Right atrium auricular region (tissue), 2 donors: ENCODE measurements at regions not wholly inside any gene's neighbourhood (a gene's known extent, or its start where the extent isn't known, plus 50 kb on each side); places are given as distances from the start of the nearest gene placed in this dataset.
A peak's percentile ranks its signal among the peaks of the same experiment; 100 is the strongest.
"Not testable (repeated sequence)": the region's sequence is repeated elsewhere in the genome, so short reads cannot be mapped to it uniquely, and the experiment has no call there.

Experiments used
- DNase-seq: peaks from one replicate; pipeline ENCODE4 v3.0.0-alpha.2; 2019; ENCODE audit warnings: low spot score
- H3K27ac ChIP-seq, 2 donors: fragments of 200-600 bp; sonication (generic); 1 replicate in 1 of 2; 2 replicates in 1 of 2; pipeline ENCODE4 v1.5.1; 2016 to 2019
- H3K27me3 ChIP-seq, 2 donors: fragments of 200-600 bp; sonication (generic); one replicate each; pipeline versions ENCODE4 v1.5.1 to v1.6.0; 2017 to 2019
- H3K36me3 ChIP-seq: fragments of 200-600 bp; sonication (generic); one replicate; pipeline ENCODE4 v1.5.1; 2016
- H3K4me1 ChIP-seq, 2 donors: fragments of 200-600 bp; sonication (generic); one replicate each; pipeline versions ENCODE4 v1.5.1 to v1.6.0; 2017 to 2019
- H3K4me3 ChIP-seq, 2 donors: fragments of 200-600 bp; sonication (generic); 1 replicate in 1 of 2; 2 replicates in 1 of 2; pipeline ENCODE4 v1.5.1; 2017 to 2019; ENCODE audit warnings: mild to moderate bottlenecking in 1 of 2, moderate library complexity in 1 of 2
- H3K9me3 ChIP-seq, 2 donors: fragments of 200-600 bp; sonication (generic); one replicate each; pipeline ENCODE4 v1.5.1; 2019
- TF ChIP-seq, protein P1 (sequence below), 2 donors: fragments of 200-600 bp; sonication (generic); IDR thresholded peaks; one replicate each; pipeline ENCODE4 v1.5.1; 2019; ENCODE audit warnings: antibody characterized with exemption in 2 of 2

GRCh38 chr6:163860287-163861081, 446.0 kb downstream of the QKI start:
- Histone ChIP-seq H3K4me1 (peaks cover 0 to 9% of the 10 kb centered on the region in 2 donors), H3K27me3 (no peaks in the 10 kb centered on the region), H3K27ac (no peak overlapping the region), H3K36me3 (no peaks in the 10 kb centered on the region), H3K4me3 (peak overlapping the region in 1 of 2 donors; percentile 31), H3K9me3 (no peaks in the 10 kb centered on the region)
- no peak for DNase-seq
- TF ChIP-seq, protein P1, sequence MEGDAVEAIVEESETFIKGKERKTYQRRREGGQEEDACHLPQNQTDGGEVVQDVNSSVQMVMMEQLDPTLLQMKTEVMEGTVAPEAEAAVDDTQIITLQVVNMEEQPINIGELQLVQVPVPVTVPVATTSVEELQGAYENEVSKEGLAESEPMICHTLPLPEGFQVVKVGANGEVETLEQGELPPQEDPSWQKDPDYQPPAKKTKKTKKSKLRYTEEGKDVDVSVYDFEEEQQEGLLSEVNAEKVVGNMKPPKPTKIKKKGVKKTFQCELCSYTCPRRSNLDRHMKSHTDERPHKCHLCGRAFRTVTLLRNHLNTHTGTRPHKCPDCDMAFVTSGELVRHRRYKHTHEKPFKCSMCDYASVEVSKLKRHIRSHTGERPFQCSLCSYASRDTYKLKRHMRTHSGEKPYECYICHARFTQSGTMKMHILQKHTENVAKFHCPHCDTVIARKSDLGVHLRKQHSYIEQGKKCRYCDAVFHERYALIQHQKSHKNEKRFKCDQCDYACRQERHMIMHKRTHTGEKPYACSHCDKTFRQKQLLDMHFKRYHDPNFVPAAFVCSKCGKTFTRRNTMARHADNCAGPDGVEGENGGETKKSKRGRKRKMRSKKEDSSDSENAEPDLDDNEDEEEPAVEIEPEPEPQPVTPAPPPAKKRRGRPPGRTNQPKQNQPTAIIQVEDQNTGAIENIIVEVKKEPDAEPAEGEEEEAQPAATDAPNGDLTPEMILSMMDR (IDR thresholded peaks at IDR 0.05) = no peak

GRCh38 chr6:163858870-163859269, 444.4 kb downstream of the QKI start:
- not testable (repeated sequence) for H3K4me1 ChIP-seq, H3K27ac ChIP-seq, DNase-seq, H3K36me3 ChIP-seq, H3K27me3 ChIP-seq, H3K4me3 ChIP-seq, H3K9me3 ChIP-seq

GRCh38 chr6:163857421-163857820, 442.9 kb downstream of the QKI start:
- DNase-seq = no peak
- Histone ChIP-seq H3K27me3 (no peaks in the 10 kb centered on the region), H3K36me3 (no peaks in the 10 kb centered on the region), H3K27ac (no peak overlapping the region), H3K9me3 (peaks cover 0 to under 1% of the 10 kb centered on the region in 2 donors), H3K4me1 (peaks cover 0 to 9% of the 10 kb centered on the region in 2 donors), H3K4me3 (no peak overlapping the region)
- TF ChIP-seq, protein P1 (IDR thresholded peaks at IDR 0.05) = no peak

DNA sequence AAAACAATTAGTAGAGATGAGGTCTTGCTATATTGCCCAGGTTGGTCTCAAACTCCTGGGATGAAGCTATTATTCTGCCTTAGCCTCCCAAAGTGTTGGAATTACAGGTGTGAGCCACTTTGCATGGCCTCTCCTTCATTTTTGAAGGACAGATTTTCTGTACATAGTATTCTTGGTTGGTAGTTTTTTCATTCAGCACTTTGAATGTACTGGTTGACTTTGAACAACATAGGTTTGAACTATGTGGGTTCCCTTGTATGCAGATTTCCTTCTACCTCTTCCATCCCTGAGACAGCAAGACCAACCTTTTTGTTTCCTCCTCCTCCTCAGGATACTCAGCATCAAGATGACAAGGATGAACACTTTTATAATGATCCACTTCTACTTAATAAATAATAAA, 436.4 kb downstream of the QKI start:
- Histone ChIP-seq H3K36me3 (no peaks in the 10 kb centered on the region), H3K4me3 (no peak overlapping the region), H3K27ac (no peak overlapping the region), H3K9me3 (peaks cover 0 to 36% of the 10 kb centered on the region in 2 donors), H3K27me3 (no peaks in the 10 kb centered on the region), H3K4me1 (no peaks in the 10 kb centered on the region)
- DNase-seq = no peak
- TF ChIP-seq, protein P1 (IDR thresholded peaks at IDR 0.05) = no peak

DNA sequence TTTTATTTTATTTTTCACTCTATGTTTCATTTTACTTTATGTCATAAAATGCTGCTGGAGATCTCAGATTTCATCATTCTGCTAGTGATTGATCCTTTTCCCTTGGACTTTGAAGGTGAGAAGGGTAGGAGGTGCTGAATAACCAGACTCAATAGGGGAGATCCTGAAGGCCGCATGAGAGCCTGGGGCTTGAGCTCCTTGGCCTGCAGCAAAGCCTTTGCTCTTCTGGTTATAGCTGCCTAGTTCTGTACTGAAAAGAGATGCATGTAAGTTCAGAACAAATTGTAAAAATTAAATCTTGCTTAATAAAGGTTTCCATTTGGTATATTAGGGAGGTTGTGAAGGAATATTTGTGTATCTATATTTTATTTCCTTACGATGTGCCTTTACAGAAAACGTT, 430.2 kb downstream of the QKI start:
- no peak for DNase-seq
- Histone ChIP-seq H3K27ac (peak overlapping the region in 1 of 2 donors; percentile 44), H3K36me3 (no peaks in the 10 kb centered on the region), H3K9me3 (peaks cover 0 to 9% of the 10 kb centered on the region in 2 donors), H3K27me3 (no peaks in the 10 kb centered on the region), H3K4me1 (no peaks in the 10 kb centered on the region), H3K4me3 (no peak overlapping the region)
- TF ChIP-seq, protein P1 (IDR thresholded peaks at IDR 0.05) = no peak

- Histone ChIP-seq H3K27me3 (no peaks in the 10 kb centered on the region), H3K4me3 (no peak overlapping the region), H3K27ac (peak overlapping the region in 1 of 2 donors; percentile 44), H3K36me3 (no peaks in the 10 kb centered on the region), H3K4me1 (no peaks in the 10 kb centered on the region), H3K9me3 (peaks cover 0 to 5% of the 10 kb centered on the region in 2 donors)
- TF ChIP-seq, protein P1 (IDR thresholded peaks at IDR 0.05) = no peak
- DNase-seq = no peak
These were observed 429.8 kb downstream of the QKI start for GRCh38 chr6:163844357-163844756.
